ENCODE measurements at regions not wholly inside any gene's neighbourhood (a gene's known extent, or its start where the extent isn't known, plus 50 kb on each side); places are given as distances from the start of the nearest gene placed in this dataset.

DNA sequence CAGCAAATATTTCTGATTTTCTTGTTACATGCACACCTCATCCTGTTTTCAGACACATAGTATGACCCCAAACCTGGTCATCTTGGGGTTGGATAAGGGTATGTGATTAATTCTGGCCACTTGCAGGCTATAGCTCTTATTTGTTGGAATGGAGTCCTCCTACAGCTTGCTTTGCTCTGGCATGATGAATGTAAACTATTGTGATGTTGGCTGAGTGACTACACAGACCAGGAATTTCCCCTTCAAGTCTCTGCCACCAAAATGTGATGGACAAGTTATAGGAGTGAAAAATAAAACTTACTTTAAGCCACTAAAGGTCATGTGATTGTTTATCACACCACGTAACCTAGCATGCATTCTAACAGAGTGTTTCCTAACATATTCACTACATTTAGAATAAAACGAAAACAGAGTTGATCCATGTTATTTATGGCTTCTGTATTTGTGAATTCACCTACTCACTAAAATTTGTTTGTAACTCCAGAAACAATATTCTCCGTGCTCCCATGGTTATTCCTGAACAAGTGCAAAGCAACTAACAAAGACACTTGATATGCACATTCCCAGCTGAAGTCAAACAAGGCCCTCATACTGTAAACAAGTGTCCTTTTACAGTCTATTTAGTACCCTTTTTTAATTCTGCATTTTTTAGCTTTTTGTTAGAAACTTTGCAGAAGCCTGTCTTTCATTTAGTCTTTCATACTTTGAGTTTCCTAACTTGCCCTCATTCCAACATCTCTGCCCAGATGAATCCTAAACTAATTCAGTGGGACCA lies 599.2 kb upstream of the PCDH15 start:
- CTCF ChIA-PET = no interaction called here
- POLR2A ChIA-PET = no interaction called here
- no peak overlapping the region for H3K4me3 ChIP-seq (ENCODE audit: low read depth, low read length)
- TF ChIP-seq, protein P1, sequence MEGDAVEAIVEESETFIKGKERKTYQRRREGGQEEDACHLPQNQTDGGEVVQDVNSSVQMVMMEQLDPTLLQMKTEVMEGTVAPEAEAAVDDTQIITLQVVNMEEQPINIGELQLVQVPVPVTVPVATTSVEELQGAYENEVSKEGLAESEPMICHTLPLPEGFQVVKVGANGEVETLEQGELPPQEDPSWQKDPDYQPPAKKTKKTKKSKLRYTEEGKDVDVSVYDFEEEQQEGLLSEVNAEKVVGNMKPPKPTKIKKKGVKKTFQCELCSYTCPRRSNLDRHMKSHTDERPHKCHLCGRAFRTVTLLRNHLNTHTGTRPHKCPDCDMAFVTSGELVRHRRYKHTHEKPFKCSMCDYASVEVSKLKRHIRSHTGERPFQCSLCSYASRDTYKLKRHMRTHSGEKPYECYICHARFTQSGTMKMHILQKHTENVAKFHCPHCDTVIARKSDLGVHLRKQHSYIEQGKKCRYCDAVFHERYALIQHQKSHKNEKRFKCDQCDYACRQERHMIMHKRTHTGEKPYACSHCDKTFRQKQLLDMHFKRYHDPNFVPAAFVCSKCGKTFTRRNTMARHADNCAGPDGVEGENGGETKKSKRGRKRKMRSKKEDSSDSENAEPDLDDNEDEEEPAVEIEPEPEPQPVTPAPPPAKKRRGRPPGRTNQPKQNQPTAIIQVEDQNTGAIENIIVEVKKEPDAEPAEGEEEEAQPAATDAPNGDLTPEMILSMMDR (IDR thresholded peaks at IDR 0.05; ENCODE audit: insufficient read depth, low read length, missing control alignments) = no peak
- DNase-seq (ENCODE audit: low read depth, low spot score) = no peak

DNA sequence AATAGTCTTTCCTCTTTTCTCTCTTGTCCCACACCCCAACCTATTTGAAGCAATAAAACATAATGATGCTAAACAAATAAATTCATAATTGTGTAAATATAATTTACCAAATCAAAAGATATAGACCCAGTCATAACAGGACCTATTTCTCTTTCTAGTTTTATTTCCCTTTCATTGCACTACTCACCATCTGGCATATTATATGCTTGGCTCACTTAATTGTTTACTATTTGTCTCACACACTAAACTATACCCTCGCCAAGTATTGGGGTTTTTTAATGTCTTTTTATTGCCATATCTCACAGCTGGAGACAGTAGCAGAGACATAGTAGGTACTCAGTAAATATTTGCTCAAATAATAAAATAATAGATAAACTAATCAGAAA lies 597.5 kb upstream of the PCDH15 start:
- TF ChIP-seq, protein P1 (IDR thresholded peaks at IDR 0.05; ENCODE audit: insufficient read depth, low read length, missing control alignments) = no peak
- H3K4me3 ChIP-seq (ENCODE audit: low read depth, low read length) = no peak overlapping the region
- ChIA-PET POLR2A (no interaction called here), CTCF (no interaction called here)
- DNase-seq (ENCODE audit: low read depth, low spot score) = no peak

- no peak for DNase-seq (ENCODE audit: low read depth, low spot score)
- ChIA-PET POLR2A (no interaction called here), CTCF (no interaction called here)
- TF ChIP-seq, protein P1 (IDR thresholded peaks at IDR 0.05; ENCODE audit: insufficient read depth, low read length, missing control alignments) = no peak
- no peak overlapping the region for H3K4me3 ChIP-seq (ENCODE audit: low read depth, low read length)
These were observed 596.9 kb upstream of the PCDH15 start for GRCh38 chr10:55397777-55398496.

DNA sequence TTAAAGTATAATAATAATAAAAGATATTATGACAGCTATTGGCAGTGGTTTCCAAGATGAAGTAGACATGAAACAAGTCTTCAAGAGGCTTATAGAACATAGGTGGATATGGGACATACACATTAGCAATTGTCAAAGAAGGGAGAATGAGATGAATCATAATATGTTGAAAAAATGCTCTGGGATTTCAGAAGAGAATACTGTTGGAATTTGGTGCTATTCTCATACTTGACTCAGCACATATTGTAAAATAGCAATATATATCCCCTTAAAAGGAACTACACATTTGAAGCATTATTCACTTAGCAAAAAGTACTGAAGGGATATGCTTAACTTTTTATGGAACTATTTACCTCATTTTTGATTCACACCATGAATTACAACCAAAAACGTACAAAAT lies 577.2 kb upstream of the PCDH15 start:
- TF ChIP-seq, protein P1 (IDR thresholded peaks at IDR 0.05; ENCODE audit: insufficient read depth, low read length, missing control alignments) = no peak
- H3K4me3 ChIP-seq (ENCODE audit: low read depth, low read length) = no peak overlapping the region
- ChIA-PET POLR2A (no interaction called here), CTCF (no interaction called here)
- no peak for DNase-seq (ENCODE audit: low read depth, low spot score)

DNA sequence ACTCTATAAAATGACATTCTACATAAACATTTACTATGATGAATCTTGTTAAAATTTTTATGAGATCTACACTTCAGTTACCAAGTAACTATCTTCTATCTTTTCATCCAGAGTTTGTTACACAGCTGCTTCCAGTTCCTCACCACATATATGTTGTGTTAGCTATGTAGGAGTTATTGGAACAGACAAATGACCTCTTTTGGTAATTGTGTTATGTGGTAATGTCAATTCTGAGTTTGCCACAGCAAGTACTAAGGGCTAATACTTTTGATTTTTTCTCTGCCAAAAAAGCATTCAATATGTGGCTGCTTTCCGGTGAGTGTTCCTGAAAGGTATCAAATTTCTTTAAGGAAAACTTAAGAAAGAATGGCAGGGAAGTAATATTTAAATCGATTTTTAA lies 573.9 kb upstream of the PCDH15 start:
- CTCF ChIA-PET = no interaction called here

DNA sequence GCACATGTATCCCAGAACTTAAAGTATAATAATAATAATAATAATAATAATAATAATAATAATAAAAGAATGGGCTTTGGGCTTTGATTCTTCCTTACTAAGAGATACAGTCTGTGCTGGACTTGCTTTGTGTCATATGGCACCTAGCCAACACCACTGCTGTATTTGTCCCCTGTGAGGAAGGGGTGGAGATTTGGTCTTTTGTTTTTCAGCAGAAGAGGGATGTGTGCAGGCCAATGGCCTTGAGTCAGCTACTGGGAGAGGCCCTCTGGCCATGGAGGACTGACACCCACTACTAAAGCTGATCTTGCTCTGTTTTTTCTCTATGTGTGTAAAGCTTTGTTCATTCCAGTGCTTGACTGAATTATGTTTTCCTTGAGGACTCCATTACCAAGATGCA lies 573.0 kb upstream of the PCDH15 start:
- TF ChIP-seq, protein P1 (IDR thresholded peaks at IDR 0.05; ENCODE audit: insufficient read depth, low read length, missing control alignments) = no peak
- no peak overlapping the region for H3K4me3 ChIP-seq (ENCODE audit: low read depth, low read length)
- no peak for DNase-seq (ENCODE audit: low read depth, low spot score)
- POLR2A ChIA-PET = no interaction called here
- CTCF ChIA-PET = no interaction called here

More for the DNA sequence above, 573.9 kb upstream of the PCDH15 start:
- TF ChIP-seq, protein P1 (IDR thresholded peaks at IDR 0.05; ENCODE audit: insufficient read depth, low read length, missing control alignments) = no peak
- H3K4me3 ChIP-seq (ENCODE audit: low read depth, low read length) = no peak overlapping the region
- no peak for DNase-seq (ENCODE audit: low read depth, low spot score)
- POLR2A ChIA-PET = no interaction called here

Measured in AG04449 (cell line).